Endothelial cell of umbilical vein (primary cell): ENCODE measurements at regions not wholly inside any gene's neighbourhood (a gene's known extent, or its start where the extent isn't known, plus 50 kb on each side); places are given as distances from the start of the nearest gene placed in this dataset.

Source experiments
- BruUV-seq: library from RNA; stranded (reverse); fragments of 400-500 nt; replicated peaks from 2 replicates; lab custom pipeline; 2021; lab: Mats Ljungman, UMichigan
- CTCF ChIA-PET: fragments of 300-600, 350-600 bp; sonication (Branson Sonifier 250); formaldehyde crosslinking; loops from one replicate; lab custom pipeline; 2021; ENCODE audit warnings: antibody characterized with exemption, inconsistent platforms; lab: Charles Lee
- POLR2A ChIA-PET: fragments of 300-600, 350-600 bp; sonication (Branson Sonifier 250); formaldehyde crosslinking; loops from one replicate; lab custom pipeline; 2021; ENCODE audit warnings: antibody characterized with exemption, inconsistent platforms; lab: Charles Lee
- DNase-seq: peaks from one replicate; pipeline ENCODE4 v3.0.0-alpha.2; 2011; ENCODE audit warnings: low read depth, low spot score
- FAIRE-seq: peaks from 2 replicates; lab custom pipeline; 2011; peaks lifted over from hg19 to GRCh38; lab: Jason Lieb, UNC
- H2AFZ ChIP-seq: 2 replicates; pipeline ENCODE4 v1.6.0; 2012; ENCODE audit warnings: low read depth, low read length, control low read depth, inconsistent platforms
- H3K27ac ChIP-seq: 2 replicates; pipeline ENCODE4 v1.5.1; 2011; ENCODE audit warnings: low read depth, mild to moderate bottlenecking, control low read depth, low read length, moderate library complexity; ENCODE audit not compliant: insufficient read depth
- H3K27me3 ChIP-seq, 2 experiments: 2 replicates each; pipeline versions ENCODE4 v1.6.0 to v1.6.1; 2011; ENCODE audit warnings: low read length in 2 of 2, mixed read lengths in 1 of 2; ENCODE audit not compliant: control insufficient read depth in 2 of 2, insufficient read depth in 2 of 2
- H3K36me3 ChIP-seq, 2 experiments: 2 replicates in 1 of 2; 3 replicates in 1 of 2; pipeline ENCODE4 v1.5.1; 2011; ENCODE audit warnings: low read length in 2 of 2, mild to moderate bottlenecking in 1 of 2, moderate library complexity in 1 of 2; ENCODE audit not compliant: control insufficient read depth in 2 of 2, insufficient read depth in 2 of 2; ENCODE audit errors: extremely low read depth in 1 of 2
- H3K4me1 ChIP-seq: 3 replicates; pipeline ENCODE4 v1.5.1; 2011; ENCODE audit warnings: mild to moderate bottlenecking, low read length; ENCODE audit not compliant: control insufficient read depth, insufficient read depth; ENCODE audit errors: extremely low read depth
- H3K4me2 ChIP-seq: 2 replicates; pipeline ENCODE4 v1.6.1; 2011; ENCODE audit warnings: low read length, control low read depth, mixed read lengths; ENCODE audit not compliant: insufficient read depth
- H3K4me3 ChIP-seq, 3 experiments: fragments of 200-600 bp in 1 of 3; sonication (generic), shearing (Covaris generic) in 1 of 3; replicated peaks in 1 of 3; 2 replicates each; pipeline ENCODE4 v1.5.1; 2011 to 2016; ENCODE audit warnings: control low read depth in 3 of 3, low read length in 3 of 3, mild to moderate bottlenecking in 2 of 3, inconsistent platforms in 1 of 3, low read depth in 1 of 3, moderate library complexity in 1 of 3; ENCODE audit not compliant: insufficient read depth in 1 of 3
- H3K79me2 ChIP-seq: 2 replicates; pipeline ENCODE4 v1.6.0; 2012; ENCODE audit warnings: low read length, inconsistent platforms; ENCODE audit not compliant: control insufficient read depth, insufficient read depth
- H3K9ac ChIP-seq: replicated peaks from 2 replicates; pipeline ENCODE3; 2011; ENCODE audit warnings: low read length, control low read depth; ENCODE audit not compliant: insufficient read depth; ENCODE audit errors: extremely low read depth
- H3K9me1 ChIP-seq: replicated peaks from 3 replicates; pipeline ENCODE4 v1.6.0; 2011; ENCODE audit warnings: mild to moderate bottlenecking, low read length; ENCODE audit not compliant: control insufficient read depth, insufficient read depth; ENCODE audit errors: extremely low read depth
- H3K9me3 ChIP-seq: replicated peaks from 2 replicates; pipeline ENCODE4 v1.5.1; 2012; ENCODE audit warnings: low read length, inconsistent platforms; ENCODE audit not compliant: control insufficient read depth, insufficient read depth
- H4K20me1 ChIP-seq: replicated peaks from 2 replicates; pipeline ENCODE3; 2011; ENCODE audit warnings: mild to moderate bottlenecking, low read length; ENCODE audit not compliant: control insufficient read depth, insufficient read depth; ENCODE audit errors: extremely low read depth
- CTCF ChIP-seq, 2 donors: IDR thresholded peaks; 1 replicate in 1 of 2; 2 replicates in 1 of 2; pipeline ENCODE4 v1.5.1; 2011; ENCODE audit warnings: low read length in 2 of 2, mild to moderate bottlenecking in 2 of 2, moderate library complexity in 2 of 2, control low read depth in 1 of 2, inconsistent platforms in 1 of 2, low read depth in 1 of 2; ENCODE audit not compliant: insufficient read depth in 1 of 2; ENCODE audit errors: extremely low read depth in 1 of 2
- FOS ChIP-seq: IDR thresholded peaks from 2 replicates; pipeline ENCODE4 v1.6.1; 2011; ENCODE audit warnings: mild to moderate bottlenecking, low read length, moderate library complexity, borderline replicate concordance; ENCODE audit not compliant: insufficient read depth
- GATA2 ChIP-seq: IDR thresholded peaks from 2 replicates; pipeline ENCODE4 v1.7.0; 2011; ENCODE audit warnings: low read depth, mild to moderate bottlenecking, moderate library complexity, mixed read lengths, low read length; ENCODE audit not compliant: insufficient read length, insufficient read depth
- JUN ChIP-seq: IDR thresholded peaks from 2 replicates; pipeline ENCODE4 v1.6.1; 2011; ENCODE audit warnings: borderline replicate concordance, low read depth; ENCODE audit not compliant: insufficient read length, insufficient read depth
- MAX ChIP-seq: IDR thresholded peaks from 2 replicates; pipeline ENCODE4 v1.6.1; 2011; ENCODE audit not compliant: insufficient read depth, insufficient read length
- MYC ChIP-seq: IDR thresholded peaks from one replicate; pipeline ENCODE4 v1.6.1; 2011; ENCODE audit warnings: mild to moderate bottlenecking, low read depth, low read length
- POLR2A ChIP-seq: IDR thresholded peaks from 2 replicates; pipeline ENCODE4 v1.6.1; 2012; ENCODE audit warnings: low read depth, mild to moderate bottlenecking, control low read depth, low read length
- POLR2AphosphoS5 ChIP-seq: IDR thresholded peaks from 2 replicates; pipeline ENCODE4 v1.6.1; 2012; ENCODE audit warnings: low read depth, mild to moderate bottlenecking, control low read depth, low read length, moderate library complexity; ENCODE audit not compliant: insufficient read depth
- dilution Hi-C: fragments of 300-500 bp; cut with MboI; formaldehyde crosslinking; loops from one replicate; pipeline ENCODE4 v1.15.0; 2019; ENCODE audit warnings: low sequenced_read_pairs; ENCODE audit not compliant: extremely low pct_ligation_motif_present
- intact Hi-C: fragments of 100-400 bp; cut with micrococcal nuclease; formaldehyde crosslinking; loops from one replicate; pipeline ENCODE4 v1.10.0; 2022

- dilution Hi-C loops, result no loop called here
- Histone ChIP-seq H3K4me3 (no peak overlapping the region), H3K27ac (no peak overlapping the region), H4K20me1 (no peaks in the 10 kb centered on the region), H3K27me3 (peaks cover 2 to 7% of the 10 kb centered on the region in 2 experiments), H3K9me3 (no peaks in the 10 kb centered on the region), H3K79me2 (no peaks in the 10 kb centered on the region), H3K36me3 (no peaks in the 10 kb centered on the region), H3K9ac (no peak overlapping the region), H3K4me1 (no peaks in the 10 kb centered on the region), H2AFZ (no peak overlapping the region), H3K9me1 (no peaks in the 10 kb centered on the region), H3K4me2 (no peak overlapping the region)
- no peak for DNase-seq
- ChIA-PET POLR2A (no interaction called here), CTCF (interaction anchor here (1.0 to 2.9 kb wide), 2 partner anchors 651 to 737 kb away, joined by 4 to 10 read pairs; no protein-coding TSS in a partner anchor)
- intact Hi-C loops, result loop anchor here (2.0 kb wide), 1 partner anchor 838 kb away; no protein-coding TSS in a partner anchor
- no peak for FAIRE-seq
- TF ChIP-seq POLR2A (no peak), GATA2 (no peak), FOS (no peak), MAX (no peak), CTCF (IDR thresholded peaks at IDR 0.05; ENCODE audit: extremely low read depth in 1 of 2, insufficient read depth in 1 of 2, low read depth in 1 of 2, low read length in 2 of 2) (no peak), JUN (no peak), POLR2AphosphoS5 (no peak), MYC (no peak)
- no TSS peak for BruUV-seq
These were observed 126.3 kb downstream of the FBXO8 start for GRCh38 chr4:174157106-174157607.
